Neural progenitor cell (in vitro differentiated cells): ENCODE measurements at regions not wholly inside any gene's neighbourhood (a gene's known extent, or its start where the extent isn't known, plus 50 kb on each side); places are given as distances from the start of the nearest gene placed in this dataset.

ENCODE experiments used
- DNase-seq: peaks from one replicate; pipeline ENCODE4 v3.0.0-alpha.2; 2016; ENCODE audit warnings: low spot score
- H2AFZ ChIP-seq: fragments of 200-600 bp; sonication (generic); replicated peaks from 2 replicates; pipeline ENCODE4 v1.6.1; 2016; ENCODE audit warnings: antibody characterized with exemption
- H3F3A ChIP-seq: fragments of 200-600 bp; sonication (generic); 2 replicates; pipeline ENCODE4 v1.6.1; 2016; ENCODE audit warnings: antibody characterized with exemption, low read depth
- H3K27ac ChIP-seq: fragments of 200-600 bp; sonication (generic); 2 replicates; pipeline ENCODE4 v1.5.1; 2016; ENCODE audit warnings: mild to moderate bottlenecking
- H3K27me3 ChIP-seq: fragments of 200-600 bp; sonication (generic); 2 replicates; pipeline ENCODE4 v1.6.1; 2016; ENCODE audit warnings: mild to moderate bottlenecking, moderate library complexity
- H3K36me3 ChIP-seq: fragments of 200-600 bp; sonication (generic); 2 replicates; pipeline ENCODE4 v1.5.1; 2016
- H3K4me1 ChIP-seq: fragments of 200-600 bp; sonication (generic); 2 replicates; pipeline ENCODE4 v1.6.1; 2016; ENCODE audit warnings: mixed run types
- H3K4me2 ChIP-seq: fragments of 200-600 bp; sonication (generic); 2 replicates; pipeline ENCODE4 v1.6.1; 2016
- H3K4me3 ChIP-seq: fragments of 200-600 bp; sonication (generic); 2 replicates; pipeline ENCODE4 v1.5.1; 2016
- H3K79me2 ChIP-seq: fragments of 200-600 bp; sonication (generic); 2 replicates; pipeline ENCODE4 v1.6.1; 2016; ENCODE audit warnings: low read depth
- H3K9ac ChIP-seq: fragments of 200-600 bp; sonication (generic); 2 replicates; pipeline ENCODE4 v1.6.1; 2016
- H3K9me3 ChIP-seq: fragments of 200-600 bp; sonication (generic); 2 replicates; pipeline ENCODE4 v1.5.1; 2016; ENCODE audit warnings: low read depth
- H4K20me1 ChIP-seq: fragments of 200-600 bp; sonication (generic); 2 replicates; pipeline ENCODE4 v1.6.1; 2016; ENCODE audit warnings: low read depth
- H3K27ac Mint-ChIP-seq: 3 replicates; pipeline ENCODE4 v1.8.0; 2021; ENCODE audit warnings: mixed read lengths
- H3K27me3 Mint-ChIP-seq: 2 replicates; pipeline ENCODE4 v1.8.0; 2022; ENCODE audit warnings: low read depth, mild to moderate bottlenecking, inconsistent platforms, moderate library complexity, mixed read lengths; ENCODE audit not compliant: insufficient read depth
- H3K36me3 Mint-ChIP-seq: 3 replicates; pipeline ENCODE4 v1.8.0; 2021; ENCODE audit warnings: mixed read lengths
- H3K4me1 Mint-ChIP-seq: 3 replicates; pipeline ENCODE4 v1.8.0; 2021; ENCODE audit warnings: mixed read lengths
- H3K4me3 Mint-ChIP-seq: 3 replicates; pipeline ENCODE4 v1.8.0; 2021; ENCODE audit warnings: mild to moderate bottlenecking, moderate library complexity, mixed read lengths
- H3K9me3 Mint-ChIP-seq: 3 replicates; pipeline ENCODE4 v1.8.0; 2020; ENCODE audit warnings: mixed read lengths
- CTCF ChIP-seq: fragments of 200-600 bp; sonication (generic); IDR thresholded peaks from 2 replicates; pipeline ENCODE4 v1.5.1; 2017; ENCODE audit warnings: antibody characterized with exemption, mild to moderate bottlenecking
- EZH2 ChIP-seq: fragments of 200-600 bp; sonication (generic); IDR thresholded peaks from 2 replicates; pipeline ENCODE4 v1.6.1; 2017; ENCODE audit warnings: antibody characterized with exemption, mild to moderate bottlenecking, moderate library complexity
- EZH2phosphoT487 ChIP-seq: fragments of 200-600 bp; sonication (generic); IDR thresholded peaks from 2 replicates; pipeline ENCODE4 v1.6.1; 2017; ENCODE audit warnings: antibody characterized with exemption

- no peaks in the 10 kb centered on the region for H3K27me3 Mint-ChIP-seq
- H2AFZ ChIP-seq, result no peak overlapping the region
These were observed 392.4 kb downstream of the QKI start for GRCh38 chr6:163806755-163807499.

GRCh38 chr6:163804991-163805390 is 390.5 kb downstream of the QKI start:
- H3K27ac Mint-ChIP-seq, result no peak overlapping the region
- no peak for TF ChIP-seq EZH2phosphoT487
- no peak for TF ChIP-seq CTCF
- no peak for TF ChIP-seq EZH2
- peaks cover 16% of the 10 kb centered on the region for H3K4me1 Mint-ChIP-seq
- H3K79me2 ChIP-seq, result no peaks in the 10 kb centered on the region
- no peaks in the 10 kb centered on the region for H3K9me3 Mint-ChIP-seq
- H3K27me3 ChIP-seq, result no peaks in the 10 kb centered on the region
- no peak overlapping the region for H2AFZ ChIP-seq
- H3K4me2 ChIP-seq, result no peak overlapping the region
- no peaks in the 10 kb centered on the region for H3K36me3 Mint-ChIP-seq
- no peaks in the 10 kb centered on the region for H3K27me3 Mint-ChIP-seq
- H3K36me3 ChIP-seq, result no peaks in the 10 kb centered on the region
- H3K9me3 ChIP-seq, result no peaks in the 10 kb centered on the region
- no peaks in the 10 kb centered on the region for H4K20me1 ChIP-seq
- no peak overlapping the region for H3K4me3 ChIP-seq
- H3K9ac ChIP-seq, result no peak overlapping the region
- H3F3A ChIP-seq, result no peaks in the 10 kb centered on the region
- no peaks in the 10 kb centered on the region for H3K4me1 ChIP-seq
- no peak overlapping the region for H3K27ac ChIP-seq
- no peak overlapping the region for H3K4me3 Mint-ChIP-seq
- no peak for DNase-seq

More at GRCh38 chr6:163806755-163807499, 392.4 kb downstream of the QKI start:
- Histone ChIP-seq H3K9ac (no peak overlapping the region), H3K4me3 (no peak overlapping the region), H3K79me2 (no peaks in the 10 kb centered on the region), H3K9me3 (no peaks in the 10 kb centered on the region), H3K4me2 (no peak overlapping the region), H3F3A (no peaks in the 10 kb centered on the region), H3K27me3 (no peaks in the 10 kb centered on the region), H3K36me3 (no peaks in the 10 kb centered on the region), H3K27ac (no peak overlapping the region), H3K4me1 (peaks cover 5% of the 10 kb centered on the region), H4K20me1 (no peaks in the 10 kb centered on the region)
- Mint-ChIP-seq H3K4me3 (peak overlapping the region; percentile 28), H3K9me3 (no peaks in the 10 kb centered on the region), H3K36me3 (no peaks in the 10 kb centered on the region), H3K4me1 (peaks cover 24% of the 10 kb centered on the region), H3K27ac (no peak overlapping the region)
- TF ChIP-seq EZH2phosphoT487, result no peak
- no peak for TF ChIP-seq EZH2
- TF ChIP-seq CTCF, result no peak
- DNase-seq, result no peak

DNA sequence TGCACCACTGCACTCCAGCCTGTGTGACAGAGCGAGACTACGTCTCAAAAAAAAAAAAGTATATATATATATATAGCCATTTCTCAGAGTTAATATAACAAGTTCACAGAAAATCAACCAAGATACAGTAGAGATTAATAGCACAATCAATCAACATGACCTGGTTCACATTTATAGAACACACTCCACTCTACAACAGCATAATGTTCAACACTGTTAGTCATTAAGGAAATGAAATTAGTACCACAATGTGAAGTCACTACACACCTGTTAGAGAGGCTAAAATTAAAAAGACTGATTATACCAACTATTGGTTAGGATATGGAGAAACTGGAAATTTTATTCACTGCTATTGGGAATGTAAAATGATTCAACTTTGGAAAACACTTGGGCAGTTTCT is 387.7 kb downstream of the QKI start:
- Histone ChIP-seq H3K9me3 (no peaks in the 10 kb centered on the region), H3K36me3 (no peaks in the 10 kb centered on the region), H3K4me2 (no peak overlapping the region), H2AFZ (no peak overlapping the region), H3K4me1 (no peaks in the 10 kb centered on the region), H3K9ac (no peak overlapping the region), H3K27ac (no peak overlapping the region), H3K27me3 (no peaks in the 10 kb centered on the region), H3F3A (no peaks in the 10 kb centered on the region), H3K4me3 (no peak overlapping the region), H4K20me1 (no peaks in the 10 kb centered on the region), H3K79me2 (no peaks in the 10 kb centered on the region)
- peaks cover 9% of the 10 kb centered on the region for H3K9me3 Mint-ChIP-seq
- H3K36me3 Mint-ChIP-seq, result no peaks in the 10 kb centered on the region
- no peaks in the 10 kb centered on the region for H3K27me3 Mint-ChIP-seq
- no peak overlapping the region for H3K27ac Mint-ChIP-seq
- no peak for TF ChIP-seq EZH2phosphoT487
- no peak for TF ChIP-seq EZH2
- TF ChIP-seq CTCF, result no peak
- no peak for DNase-seq
- no peaks in the 10 kb centered on the region for H3K4me1 Mint-ChIP-seq
- no peak overlapping the region for H3K4me3 Mint-ChIP-seq
